ENCODE measurements at regions not wholly inside any gene's neighbourhood (a gene's known extent, or its start where the extent isn't known, plus 50 kb on each side); places are given as distances from the start of the nearest gene placed in this dataset.

DNA sequence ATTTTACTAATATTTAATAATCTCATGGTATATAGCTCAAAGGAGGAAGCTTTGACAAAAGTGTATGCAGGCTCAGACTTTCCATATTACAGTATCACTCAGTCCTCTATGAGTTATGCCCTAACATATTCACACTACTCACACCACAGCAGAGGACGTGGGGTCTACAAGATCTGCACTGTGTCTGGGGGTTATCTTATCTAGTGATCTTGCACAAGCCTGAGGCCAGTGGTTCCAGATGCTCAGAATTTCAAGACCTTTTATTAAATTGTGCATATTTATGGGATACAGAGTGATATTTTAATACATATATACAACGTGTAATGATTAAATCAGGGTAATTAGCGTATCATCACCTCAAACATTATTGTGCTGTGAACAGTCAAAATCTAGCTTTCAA is 933.1 kb downstream of the SQOR start:
- DNase-seq: no peak

DNA sequence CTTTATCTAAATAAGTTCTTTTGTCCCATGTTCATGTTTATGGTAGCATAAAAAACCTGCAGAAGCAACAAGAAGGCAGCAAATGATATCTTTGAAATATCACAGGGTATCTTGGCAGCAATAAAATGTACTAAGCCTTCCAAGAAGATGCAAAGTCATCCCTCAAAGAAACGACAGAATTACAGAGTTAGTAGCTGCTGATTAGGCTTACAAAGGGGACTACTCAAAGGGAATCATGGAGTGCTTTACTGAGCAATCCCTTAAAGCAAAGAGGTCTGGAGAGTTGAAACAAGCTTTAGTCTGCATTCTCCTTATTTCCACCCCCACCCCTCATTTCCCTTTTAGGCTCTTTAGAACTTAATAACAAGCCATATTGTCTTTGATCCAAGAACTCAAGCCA is 935.0 kb downstream of the SQOR start:
- no peak for DNase-seq

DNA sequence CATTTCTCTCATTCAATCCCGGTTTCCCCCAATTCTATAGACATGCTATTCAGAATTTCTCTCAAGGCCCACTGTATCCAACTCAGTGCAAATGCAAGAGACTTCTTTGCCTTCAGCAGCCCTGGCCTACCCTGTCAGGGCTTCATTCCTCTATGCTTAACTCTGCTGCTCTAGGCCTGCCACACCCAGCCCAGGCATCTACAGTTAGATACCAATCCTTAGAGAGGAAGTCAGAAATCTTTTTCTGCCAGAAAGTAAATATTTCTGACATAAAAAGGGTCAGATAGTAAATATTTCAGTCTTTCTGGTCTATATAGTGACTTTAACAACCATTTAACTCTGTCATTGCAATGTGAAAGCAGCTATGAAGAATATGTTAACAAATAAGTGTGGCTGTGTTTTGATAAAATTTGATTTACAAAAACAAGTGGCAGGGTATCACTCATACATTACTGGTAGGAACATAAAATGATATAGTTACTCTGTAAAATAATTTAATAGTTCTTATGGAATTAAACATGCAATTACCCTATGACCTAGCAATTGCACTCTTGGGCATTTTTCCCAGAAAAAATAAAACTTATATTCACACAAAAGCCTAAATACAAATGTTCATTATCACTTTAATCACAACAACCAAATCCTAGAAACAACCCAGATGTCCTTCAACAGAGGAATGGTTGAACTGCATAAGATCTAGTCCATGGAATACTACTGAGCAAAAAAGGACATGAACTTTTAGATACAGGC is 942.0 kb downstream of the SQOR start:
- no peak for DNase-seq

DNA sequence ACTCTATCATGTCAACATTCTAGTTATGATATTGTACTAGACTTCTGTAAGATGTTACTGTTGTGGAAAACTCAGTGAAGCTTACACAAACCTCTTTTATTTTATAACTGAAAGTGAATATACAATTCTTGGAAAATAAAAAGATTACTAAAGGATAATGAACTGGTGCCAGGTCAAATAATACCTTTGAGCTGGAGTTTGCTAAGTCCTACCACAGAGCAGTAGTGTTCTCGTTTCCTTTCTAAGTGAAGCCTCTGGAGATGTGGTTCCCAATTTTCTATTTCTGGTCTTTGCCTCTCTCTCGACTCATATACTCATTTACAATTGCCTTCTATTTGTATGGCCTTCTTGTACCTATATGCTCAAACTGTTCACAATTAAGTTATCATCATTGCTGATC is 942.9 kb downstream of the SQOR start:
- no peak for DNase-seq

DNA sequence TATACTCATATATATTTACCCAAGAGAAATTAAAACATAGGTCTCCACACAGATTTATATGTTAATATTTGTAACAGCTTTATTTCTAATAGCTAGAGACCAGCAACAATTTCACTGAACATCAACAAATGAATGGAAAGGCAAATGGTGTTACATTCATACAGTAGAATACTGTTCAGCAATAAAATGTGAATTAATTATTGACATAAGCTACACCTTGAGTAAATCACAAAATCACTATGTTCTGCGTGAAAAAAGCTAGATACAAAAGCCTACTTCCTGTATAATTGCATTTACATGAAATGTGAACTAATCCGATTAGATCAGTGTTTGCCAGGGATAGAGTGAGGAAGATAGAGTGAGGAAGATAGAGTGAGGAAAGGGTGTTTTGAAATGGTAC is 945.7 kb downstream of the SQOR start:
- DNase-seq: no peak

DNA sequence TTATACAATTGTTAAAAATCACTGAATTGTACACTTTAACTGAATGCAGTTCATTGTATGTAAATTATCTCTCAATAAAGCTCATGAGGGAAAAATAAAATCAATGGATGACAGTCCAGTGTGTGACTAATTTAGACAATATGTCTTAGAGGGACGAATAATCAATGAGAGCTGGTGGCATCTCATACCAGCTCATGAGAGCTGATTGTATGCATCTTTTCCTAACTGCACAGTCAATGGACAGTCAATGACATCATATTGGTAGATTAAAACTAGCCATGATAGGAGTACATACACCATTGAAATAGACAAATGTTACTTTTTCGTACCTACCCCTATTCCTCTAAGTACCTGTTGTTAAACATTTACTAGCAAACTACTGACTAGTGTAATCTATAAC is 946.1 kb downstream of the SQOR start:
- no peak for DNase-seq

DNA sequence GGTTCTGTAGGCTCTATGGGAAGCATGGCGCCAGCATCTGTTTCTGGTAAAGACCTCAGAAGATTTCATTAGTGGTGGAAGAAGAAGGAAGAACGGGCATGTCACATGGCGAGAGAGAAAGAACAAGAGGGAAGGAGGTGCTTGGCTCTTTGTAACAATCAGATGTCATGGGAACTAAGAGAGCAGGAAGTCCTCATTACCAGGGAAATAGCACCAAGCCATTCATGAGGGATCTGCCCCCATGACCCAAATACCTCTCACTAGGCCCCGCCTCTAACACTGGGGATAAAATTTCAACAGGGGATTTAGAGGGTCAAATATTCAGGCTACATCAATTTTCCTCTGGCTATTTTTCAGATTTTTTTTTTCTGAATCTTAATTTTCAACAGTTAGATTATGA is 954.3 kb downstream of the SQOR start:
- DNase-seq: no peak

DNA sequence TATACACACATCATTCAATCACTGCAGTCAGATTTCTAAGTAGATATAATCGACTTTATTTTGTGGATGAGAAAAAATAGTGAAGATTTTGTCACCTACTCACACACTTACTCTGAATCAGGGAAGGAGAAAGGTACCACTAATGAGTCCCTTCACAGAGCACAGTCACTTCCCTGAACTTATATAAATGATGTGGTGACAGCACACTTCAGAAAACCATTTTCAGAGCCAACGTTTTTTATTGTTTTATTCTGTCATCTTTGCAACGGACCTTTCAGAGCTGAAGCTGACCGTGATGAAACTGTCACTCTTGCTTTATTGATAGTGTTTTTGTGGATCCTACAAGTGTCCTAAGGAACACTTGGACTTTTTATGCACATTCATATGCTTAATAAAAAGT is 956.6 kb downstream of the SQOR start:
- no peak for DNase-seq

DNA sequence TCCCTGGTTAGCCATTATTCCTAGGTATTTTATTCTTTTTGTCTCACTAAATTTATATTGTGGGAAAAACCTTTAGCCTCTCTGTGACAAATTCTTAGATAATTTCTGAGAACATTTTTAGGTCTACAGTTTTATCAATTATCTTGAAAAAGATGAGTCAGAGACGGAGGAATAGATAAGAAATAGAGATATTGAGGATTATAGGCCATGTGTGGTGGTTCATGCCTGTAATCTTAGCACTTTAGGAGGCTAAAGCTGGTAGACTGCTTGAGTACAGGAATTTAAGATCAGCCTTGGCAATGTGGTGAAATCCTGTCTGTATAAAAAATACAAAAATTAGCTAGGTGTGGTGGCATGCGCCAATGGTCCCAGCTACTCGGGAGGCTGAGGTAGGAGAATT is 960.2 kb downstream of the SQOR start:
- no peak for DNase-seq

DNA sequence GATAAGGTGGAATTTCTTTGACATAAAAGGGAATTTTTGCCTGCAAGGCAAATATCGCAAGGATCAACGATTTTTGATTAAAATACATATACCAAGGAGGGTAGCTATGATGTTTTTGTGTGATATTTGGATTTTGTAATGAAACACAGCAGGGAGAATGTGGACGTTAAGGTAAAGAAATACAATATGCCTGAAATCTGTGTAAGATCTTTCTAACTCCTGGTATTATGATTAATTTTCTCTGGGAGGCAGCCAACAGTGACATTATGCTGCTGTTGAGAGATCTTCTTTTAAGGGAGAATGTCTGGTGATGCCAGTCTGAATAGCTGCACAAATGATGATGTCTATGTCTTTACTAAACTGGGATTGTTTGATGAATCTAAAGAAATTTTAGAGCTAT is 972.2 kb downstream of the SQOR start:
- no peak for DNase-seq

DNA sequence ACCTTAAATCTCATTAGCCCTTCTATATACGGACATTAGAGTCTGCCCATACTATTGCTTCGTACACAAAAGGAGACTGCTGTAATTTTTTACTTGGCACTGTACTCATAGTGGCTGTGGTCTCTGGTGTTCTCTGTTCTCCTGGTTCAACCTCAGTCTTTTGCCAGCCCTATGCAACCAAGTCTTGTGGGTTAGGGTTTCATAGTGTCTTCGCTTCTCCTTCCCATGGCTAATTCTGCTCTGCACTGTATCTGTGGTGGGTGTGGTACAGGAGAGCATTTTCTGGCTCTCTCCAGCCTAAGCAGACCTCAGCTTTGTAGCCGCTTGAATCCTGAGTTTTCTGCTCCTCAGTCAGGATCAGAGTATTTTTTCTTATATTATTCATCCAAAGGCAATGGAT is 981.2 kb downstream of the SQOR start:
- DNase-seq: no peak

DNA sequence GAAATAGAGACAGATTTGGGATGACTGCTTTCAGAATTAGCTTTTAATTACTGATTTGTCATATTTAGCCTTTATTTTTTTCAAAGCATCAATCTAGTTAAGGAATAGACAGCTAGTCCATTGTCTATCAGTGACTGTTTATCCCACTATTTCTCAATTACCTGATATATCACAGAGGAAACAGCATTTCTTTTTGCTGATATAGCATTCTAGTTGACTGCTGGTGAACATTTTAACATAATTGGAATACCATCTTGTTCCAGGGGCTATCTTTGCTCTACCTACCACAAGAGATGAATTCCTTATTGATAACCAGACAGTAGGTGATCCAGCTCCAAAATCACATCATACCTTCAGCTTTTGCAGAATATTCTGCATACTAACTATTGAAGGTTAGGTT is 982.7 kb downstream of the SQOR start:
- DNase-seq: no peak

DNA sequence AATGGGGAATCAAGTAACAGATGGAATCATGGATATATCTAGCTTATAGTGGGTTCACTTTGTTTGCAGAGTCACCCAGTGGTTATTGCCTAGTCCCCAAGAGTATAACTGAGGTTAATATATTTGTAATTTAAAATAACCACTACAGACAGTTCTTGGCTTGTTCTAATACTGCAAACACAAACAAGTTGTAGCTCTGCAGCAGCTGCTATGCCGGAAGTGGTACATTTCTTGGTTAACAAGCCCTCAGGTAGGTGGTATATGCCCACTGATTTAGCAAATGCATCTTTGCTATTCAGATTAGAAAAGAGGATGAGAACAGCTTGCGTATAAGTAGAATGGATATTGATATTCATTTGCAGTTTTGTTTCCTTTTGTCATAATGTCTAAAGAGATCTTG is 984.2 kb downstream of the SQOR start:
- DNase-seq: no peak

DNA sequence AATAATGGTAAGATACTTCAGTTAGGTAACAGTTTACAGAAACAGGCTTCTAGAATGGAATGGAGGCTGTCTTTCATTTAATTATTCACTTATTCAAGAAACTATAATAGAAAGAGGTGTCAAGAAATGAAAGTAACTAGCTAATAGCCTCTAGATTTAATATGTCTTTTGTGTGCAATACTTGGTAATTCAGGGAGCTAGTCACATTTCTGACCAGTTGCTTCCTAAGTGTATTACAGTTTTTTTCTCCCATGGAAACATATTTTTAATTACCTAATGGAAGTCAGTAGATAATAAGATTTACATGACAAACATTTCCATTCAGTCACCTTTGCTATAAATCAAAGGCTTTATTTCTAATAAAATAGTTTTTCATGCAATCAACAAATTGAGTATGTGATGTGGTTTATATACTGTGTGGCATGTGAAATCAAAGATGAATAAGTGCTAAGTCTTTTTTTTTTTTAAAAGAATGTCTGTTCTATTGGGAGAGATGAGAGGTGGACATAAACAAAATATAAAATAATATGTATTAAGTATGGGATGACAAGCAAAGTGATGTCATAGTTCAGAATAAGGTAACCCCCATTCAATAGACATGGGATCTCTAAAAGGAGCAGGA is 985.7 kb downstream of the SQOR start:
- DNase-seq: no peak

DNA sequence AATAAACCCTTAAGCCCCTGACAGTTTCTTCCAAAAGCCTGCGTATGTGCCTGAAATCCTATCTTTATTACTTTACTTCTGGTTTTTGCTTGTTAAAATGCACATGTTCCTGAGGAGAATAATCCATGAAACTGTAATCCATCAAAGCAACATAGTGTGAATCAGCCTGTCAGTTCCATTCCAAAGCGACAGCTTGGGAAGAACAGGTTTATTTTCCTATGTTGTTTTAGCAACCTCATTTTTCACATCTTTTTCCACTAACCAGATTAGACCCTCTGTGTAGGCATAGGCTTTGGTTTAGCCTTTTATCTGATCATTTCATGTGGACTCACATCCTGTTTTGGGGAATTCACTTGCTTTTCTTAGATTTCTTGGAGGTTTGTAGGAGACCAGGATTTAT is 988.0 kb downstream of the SQOR start:
- DNase-seq: no peak

DNA sequence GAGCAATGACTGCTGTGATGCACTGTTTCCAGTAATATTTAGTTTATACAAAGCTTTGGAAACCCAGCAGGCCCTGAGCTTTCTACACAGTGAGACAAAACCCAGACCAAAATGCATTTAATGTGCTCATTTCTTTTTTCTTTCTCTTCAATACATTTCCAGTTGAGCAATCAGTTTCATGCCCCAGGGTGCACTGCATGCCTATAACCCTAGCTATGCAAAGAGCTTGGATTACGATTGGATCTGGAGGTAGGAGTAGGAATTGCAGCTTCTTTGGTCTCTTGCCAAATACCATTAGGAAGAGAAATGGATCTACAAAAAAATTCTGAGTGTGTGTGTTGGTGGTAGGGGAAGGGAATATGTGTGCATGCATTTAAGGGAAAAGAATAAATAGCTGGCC is 1001.4 kb downstream of the SQOR start:
- no peak for DNase-seq

DNA sequence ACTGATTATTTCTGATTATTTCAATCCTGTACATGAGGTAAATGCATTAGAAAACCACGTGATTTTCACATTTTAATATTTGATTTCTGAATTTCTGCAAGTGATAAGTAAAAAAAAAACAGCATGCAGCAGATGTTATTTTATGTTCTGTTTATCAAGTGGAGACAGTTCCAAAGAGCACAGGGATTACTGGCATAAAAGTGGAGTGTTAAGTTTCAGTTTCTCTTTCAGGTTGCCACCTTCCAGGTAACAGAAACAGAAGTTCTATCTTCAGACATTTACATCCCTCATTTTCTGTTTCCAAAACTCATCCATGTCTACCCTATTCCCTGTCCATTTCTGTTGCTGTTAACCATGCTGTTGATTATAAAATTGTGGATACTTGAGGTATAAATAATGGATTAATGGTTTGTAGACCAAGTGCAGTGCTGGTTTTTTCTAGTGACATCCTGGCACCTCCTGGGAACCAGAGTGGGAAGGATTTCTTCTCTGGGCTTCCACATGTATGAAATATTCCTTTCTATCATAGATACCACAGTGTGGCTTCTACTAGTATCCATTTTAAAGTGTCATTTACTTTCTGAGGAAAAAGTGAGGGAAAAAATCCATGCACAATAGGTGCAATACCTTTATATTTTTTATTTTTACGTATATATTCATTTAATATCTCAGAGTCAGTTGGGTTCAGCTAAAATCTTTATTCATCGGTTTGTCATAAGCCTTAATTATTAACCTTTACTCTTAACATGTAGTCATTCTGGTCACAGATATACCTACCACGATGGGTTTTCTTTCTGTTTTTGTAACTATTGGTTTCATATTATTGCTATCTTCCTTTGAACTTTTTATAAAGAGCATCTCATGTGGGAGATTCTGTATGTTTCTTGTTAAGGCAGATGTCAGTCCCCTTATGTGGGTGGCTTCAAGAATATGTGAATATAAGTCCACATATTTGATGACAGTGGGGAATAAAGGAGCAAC is 1010.0 kb downstream of the SQOR start:
- no peak for DNase-seq

DNA sequence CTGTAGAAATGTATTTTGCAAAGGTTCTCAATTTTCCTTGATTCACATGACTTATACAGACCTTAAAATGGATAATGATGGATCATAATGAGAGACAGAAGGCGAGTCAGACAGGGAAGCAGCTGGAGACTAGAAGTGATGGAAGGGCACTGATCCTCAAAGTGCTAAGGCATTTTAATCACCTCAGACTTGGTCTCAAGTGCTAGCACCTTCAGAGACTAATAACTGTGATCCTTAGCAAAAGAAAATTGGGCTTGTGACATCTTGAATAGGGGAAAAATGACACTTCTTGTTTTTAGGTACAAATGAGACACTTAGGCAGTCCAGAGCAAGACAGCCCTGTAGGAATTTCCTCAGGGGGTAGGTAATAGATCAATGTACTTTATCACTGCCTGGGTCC is 1011.7 kb downstream of the SQOR start:
- DNase-seq: no peak

DNA sequence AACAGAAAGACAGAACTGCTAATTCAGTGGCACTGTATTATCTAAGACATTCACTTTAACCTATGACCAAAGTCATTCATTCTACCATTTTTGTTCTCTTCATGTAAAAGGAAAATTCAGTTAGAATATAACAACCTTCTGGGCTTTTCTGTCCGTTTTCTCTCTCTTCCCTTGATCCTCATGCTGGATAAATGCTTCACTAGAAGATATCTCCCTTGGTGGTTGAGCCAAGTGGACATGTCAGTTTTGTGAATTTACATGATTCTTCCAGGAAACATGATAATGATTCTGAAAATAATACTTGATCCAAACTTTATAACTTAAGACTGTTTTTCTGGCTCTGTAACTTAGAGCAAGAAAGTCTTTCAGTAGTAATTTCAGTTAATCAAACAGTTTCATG is 1012.2 kb downstream of the SQOR start:
- no peak for DNase-seq

DNA sequence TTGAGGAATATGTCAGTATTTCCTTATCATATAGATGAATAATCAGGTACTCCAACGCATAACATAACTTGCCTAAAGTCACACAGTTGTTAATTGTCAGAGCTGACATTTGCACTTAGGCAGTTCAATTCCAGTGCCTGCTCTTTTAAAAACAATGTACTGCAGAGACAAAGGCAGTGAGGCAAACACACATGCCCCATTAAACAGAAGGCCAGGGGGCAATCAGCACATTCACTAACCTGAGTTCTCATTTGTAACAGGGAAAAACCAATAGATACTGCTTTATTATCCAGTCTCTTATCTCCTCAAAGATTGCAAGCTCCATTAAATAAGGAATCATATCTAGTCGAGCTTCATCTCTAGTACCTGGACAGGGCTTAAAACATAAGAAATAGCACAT is 1017.4 kb downstream of the SQOR start:
- no peak for DNase-seq

DNA sequence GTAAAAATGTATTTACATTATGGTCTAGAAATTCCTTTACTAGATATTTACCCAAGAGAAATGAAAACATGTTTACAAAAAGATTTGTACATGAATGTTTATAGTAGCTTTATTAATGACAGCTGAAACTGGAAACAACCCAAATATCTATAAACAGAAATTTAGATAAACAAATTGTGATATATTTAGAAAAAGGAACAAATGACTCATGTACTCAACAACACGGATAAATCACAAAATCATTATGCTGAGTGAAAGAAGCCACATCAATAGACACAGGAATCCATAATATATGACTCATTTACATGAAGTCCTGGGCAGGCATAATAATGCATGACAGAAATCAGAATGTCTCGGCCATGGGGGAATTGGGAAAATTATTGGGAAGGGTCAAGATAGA is 1020.2 kb downstream of the SQOR start:
- no peak for DNase-seq

DNA sequence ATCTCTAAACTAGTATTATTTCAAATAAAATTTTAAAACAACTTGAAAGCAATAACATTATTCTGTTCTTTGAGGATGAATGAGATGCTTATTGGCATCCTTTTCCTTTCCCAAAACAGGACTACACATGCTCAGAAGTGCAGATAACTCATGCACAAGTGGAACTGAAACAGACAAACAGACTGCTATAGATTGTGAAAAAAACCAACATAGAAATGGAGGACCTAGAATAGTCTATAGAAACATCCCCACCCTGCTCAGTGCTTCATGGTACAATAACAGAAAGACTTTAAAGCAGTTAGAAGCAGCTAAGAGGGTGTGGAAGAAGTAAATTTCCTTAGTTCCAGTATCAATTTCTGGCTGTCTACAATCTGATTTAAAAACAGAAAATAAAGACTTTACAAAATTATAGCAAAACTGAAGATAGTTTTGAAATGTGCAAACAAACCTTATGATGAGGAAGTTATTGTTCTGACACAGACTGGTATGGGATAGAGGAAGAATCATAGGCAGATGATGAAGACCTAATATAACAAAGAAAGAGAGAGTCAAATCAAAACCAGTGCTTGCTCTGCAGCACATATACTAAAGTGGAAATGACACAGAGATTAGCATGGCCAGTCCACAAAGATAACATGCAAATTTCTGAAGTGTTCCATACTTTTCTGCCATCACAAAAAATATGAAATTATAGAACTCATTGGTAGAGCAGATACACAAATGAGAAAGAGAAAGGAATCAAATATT is 1025.4 kb downstream of the SQOR start:
- no peak for DNase-seq

DNA sequence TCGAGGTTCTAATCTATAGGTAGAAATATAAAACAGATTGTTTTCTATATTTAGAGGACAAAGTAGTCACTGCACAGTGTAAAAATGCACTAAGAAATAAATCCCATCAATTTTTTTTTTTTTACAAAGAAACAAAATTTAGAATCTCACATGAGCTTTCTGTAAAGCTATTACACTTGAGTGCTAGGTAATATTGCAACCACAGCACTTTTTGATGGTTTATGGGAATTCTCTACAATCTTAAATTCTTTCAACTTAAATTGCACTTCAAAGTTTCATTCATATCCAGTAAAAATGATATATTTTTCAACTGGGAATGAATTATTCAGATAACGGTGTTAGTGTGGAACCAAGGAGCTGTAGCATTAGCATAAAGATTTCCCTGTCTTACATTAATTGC is 1035.4 kb downstream of the SQOR start:
- no peak for DNase-seq

Data from inflammatory macrophage (primary cell).